Fibroblast of mammary gland (primary cell): ENCODE measurements at regions not wholly inside any gene's neighbourhood (a gene's known extent, or its start where the extent isn't known, plus 50 kb on each side); places are given as distances from the start of the nearest gene placed in this dataset.
"Not testable (repeated sequence)": the region's sequence is repeated elsewhere in the genome, so short reads cannot be mapped to it uniquely, and the experiment has no call there.

Experiments used
- DNase-seq: peaks from one replicate; pipeline ENCODE4 v3.0.0-alpha.2; 2010; ENCODE audit warnings: low read depth
- H3K4me3 ChIP-seq: 2 replicates; pipeline ENCODE4 v1.5.1; 2011; ENCODE audit warnings: low read depth, mild to moderate bottlenecking, low read length, moderate library complexity; ENCODE audit not compliant: control insufficient read depth
- TF ChIP-seq, protein P1 (sequence below): conservative IDR thresholded peaks from 2 replicates; pipeline ENCODE4 v1.5.1; 2011; ENCODE audit warnings: low read depth, low read length, inconsistent platforms; ENCODE audit not compliant: control insufficient read depth, insufficient read depth

DNA sequence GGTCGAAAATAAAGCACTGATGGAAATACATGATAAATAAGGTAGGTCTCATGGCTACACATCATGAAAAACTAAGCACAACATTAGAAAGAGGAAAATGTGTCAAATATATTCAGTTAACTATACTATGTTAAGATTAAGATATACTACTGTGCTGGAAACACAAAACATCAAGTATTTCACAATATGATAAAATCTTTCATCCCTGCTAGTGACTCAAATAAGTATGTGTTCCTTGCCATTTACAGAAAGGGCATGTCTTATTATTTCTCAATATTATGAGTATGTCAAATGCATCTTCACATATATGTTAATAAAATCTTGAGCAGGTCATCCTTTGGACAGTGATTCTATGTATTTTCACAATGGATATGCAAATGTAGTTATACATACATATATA, 1260.1 kb upstream of the ADGRL2 start:
- peak; percentile 1 for DNase-seq
- TF ChIP-seq, protein P1, sequence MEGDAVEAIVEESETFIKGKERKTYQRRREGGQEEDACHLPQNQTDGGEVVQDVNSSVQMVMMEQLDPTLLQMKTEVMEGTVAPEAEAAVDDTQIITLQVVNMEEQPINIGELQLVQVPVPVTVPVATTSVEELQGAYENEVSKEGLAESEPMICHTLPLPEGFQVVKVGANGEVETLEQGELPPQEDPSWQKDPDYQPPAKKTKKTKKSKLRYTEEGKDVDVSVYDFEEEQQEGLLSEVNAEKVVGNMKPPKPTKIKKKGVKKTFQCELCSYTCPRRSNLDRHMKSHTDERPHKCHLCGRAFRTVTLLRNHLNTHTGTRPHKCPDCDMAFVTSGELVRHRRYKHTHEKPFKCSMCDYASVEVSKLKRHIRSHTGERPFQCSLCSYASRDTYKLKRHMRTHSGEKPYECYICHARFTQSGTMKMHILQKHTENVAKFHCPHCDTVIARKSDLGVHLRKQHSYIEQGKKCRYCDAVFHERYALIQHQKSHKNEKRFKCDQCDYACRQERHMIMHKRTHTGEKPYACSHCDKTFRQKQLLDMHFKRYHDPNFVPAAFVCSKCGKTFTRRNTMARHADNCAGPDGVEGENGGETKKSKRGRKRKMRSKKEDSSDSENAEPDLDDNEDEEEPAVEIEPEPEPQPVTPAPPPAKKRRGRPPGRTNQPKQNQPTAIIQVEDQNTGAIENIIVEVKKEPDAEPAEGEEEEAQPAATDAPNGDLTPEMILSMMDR: no peak
- H3K4me3 ChIP-seq: no peak overlapping the region

DNA sequence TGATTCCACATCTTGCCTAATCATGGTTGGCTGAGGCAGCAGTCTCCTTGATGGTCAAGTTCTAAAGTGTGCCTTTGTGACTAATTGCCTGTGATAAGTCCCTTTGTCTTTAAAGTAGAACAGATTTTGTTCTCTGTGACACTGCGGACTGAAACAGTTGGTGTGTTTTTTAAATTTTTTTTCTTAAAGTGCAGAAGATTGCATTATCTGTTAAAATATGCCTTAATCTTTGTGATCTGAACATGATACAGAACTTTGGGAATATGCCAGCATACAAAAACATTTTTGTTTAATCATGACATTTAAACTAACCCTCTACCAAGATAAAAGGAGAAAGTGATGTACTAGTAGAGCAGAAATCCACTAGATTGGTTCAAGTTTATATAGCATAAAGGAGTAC, 1260.6 kb upstream of the ADGRL2 start:
- TF ChIP-seq, protein P1: no peak
- no peak overlapping the region for H3K4me3 ChIP-seq
- DNase-seq: no peak

DNA sequence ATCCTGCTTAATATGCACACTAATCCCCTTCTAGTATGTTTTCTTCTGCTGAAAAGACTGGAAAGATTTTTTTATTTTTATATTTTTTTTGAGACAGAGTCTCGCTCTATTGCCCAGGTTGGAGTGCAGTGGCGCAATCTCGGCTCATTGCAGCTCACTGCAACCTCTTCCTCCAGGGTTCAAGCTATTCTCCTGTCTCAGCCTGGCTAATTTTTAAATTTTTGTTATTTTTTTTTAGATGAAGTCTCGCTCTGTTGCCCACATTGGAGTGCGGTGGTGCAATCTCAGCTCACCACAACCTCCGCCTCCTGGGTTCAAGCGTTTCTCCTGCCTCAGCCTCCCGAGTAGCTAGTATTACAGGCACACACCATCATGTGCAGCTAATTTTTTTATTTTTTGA, 1261.4 kb upstream of the ADGRL2 start:
- DNase-seq, H3K4me3 ChIP-seq: not testable (repeated sequence)

DNA sequence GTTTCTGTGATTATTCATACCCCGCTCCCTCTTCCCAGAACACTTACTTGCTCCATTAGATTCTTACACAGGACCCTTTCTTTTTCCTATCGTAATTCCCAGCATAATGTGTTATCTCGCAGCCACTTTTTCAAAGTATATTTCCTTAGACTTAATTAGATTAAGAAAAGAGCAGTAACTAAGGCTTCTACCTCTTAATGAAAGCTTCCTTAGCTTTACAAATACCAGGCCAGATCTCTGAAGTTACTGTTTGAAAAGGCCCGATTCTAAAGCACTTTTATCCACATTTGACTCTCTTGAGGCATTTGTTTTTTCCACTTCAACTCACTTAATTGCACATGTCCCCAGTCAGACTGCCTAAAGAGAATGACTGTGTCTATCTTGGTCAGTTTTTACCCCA, 1264.3 kb upstream of the ADGRL2 start:
- TF ChIP-seq, protein P1: no peak
- no peak overlapping the region for H3K4me3 ChIP-seq
- no peak for DNase-seq

DNA sequence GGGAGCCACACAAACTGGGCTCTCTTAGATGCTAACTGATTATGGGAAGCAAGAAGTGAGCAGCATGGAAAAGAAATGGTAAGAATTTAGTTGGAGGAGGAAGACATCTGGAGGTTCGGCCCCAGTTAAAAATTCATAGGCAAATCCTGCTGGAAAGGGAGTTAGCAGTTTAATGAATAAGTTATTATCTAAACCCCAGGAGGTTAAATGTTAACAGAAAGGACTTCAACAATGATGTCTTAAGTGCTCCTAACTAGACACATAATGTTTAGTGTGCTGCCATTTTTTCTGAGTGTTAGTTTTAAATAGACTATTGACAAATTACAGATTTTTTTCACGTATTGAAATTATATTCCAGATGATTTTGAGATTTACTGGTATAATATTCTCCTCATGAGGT, 1265.3 kb upstream of the ADGRL2 start:
- H3K4me3 ChIP-seq: no peak overlapping the region
- no peak for DNase-seq
- TF ChIP-seq, protein P1: no peak

DNA sequence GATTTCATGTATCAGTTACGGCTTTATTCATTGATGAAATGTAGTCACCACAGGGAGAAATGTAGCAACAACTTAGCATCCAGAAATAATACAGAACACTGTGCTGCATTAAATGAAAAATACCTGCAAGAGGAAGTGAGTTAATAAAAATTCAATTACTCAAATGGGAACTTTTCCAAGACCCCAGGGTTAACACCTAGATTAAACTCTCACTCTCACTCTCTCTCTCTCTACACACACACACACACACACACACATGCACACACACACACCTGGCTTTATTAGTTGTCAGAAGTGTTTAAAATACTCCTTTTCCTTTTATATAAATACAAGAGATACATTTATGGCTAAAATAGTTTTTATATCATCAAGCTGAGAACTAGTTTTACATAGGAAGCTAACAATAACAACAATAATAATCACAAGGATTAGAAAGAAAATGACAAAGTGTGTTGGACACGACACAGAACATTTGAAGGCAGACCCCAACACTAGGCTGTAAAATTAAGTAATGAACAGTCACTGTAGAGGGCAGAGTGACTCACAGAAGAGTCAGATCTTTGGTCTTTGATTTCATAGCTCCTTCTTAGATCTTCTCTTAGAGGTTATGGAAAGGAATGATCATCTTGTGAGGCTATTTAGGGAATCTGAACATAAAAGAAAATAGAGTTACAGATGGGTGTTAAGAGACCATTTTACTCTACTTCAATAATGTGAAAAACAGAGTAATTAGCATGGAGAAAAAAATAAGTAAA, 1266.0 kb upstream of the ADGRL2 start:
- peak; percentile 40 for DNase-seq
- H3K4me3 ChIP-seq: no peak overlapping the region
- TF ChIP-seq, protein P1: no peak

DNA sequence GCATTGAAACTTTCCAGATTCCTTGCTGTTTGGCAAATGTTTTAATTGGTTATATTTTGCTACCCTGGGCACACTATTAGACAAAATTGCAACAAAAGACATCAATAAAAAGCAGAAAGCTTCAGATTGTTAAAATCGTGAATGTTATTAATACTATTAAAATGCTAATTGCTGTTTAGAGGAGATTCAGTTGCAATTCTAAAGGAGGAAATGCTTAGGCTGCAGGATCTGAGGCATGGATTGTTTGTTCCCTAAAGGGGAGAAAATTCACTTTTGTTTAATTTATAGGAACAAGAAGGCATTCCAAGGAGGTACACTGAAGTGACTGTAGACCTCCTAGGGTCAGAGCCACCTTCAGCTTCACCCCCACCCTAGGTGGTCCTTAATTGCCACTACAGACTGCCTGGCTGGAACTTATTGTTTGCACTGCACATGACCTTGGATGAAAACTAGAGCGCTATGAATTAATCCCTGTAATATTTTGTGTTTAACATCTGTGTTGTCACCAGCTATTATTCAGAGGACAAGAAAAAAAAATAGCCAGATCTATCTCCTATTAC, 1266.9 kb upstream of the ADGRL2 start:
- DNase-seq: no peak
- TF ChIP-seq, protein P1: no peak
- no peak overlapping the region for H3K4me3 ChIP-seq
